PC-9 (cell line): ENCODE measurements at regions not wholly inside any gene's neighbourhood (a gene's known extent, or its start where the extent isn't known, plus 50 kb on each side); places are given as distances from the start of the nearest gene placed in this dataset.
A peak's percentile ranks its signal among the peaks of the same experiment; 100 is the strongest.

Experiments used
- BruUV-seq: library from RNA; stranded (reverse); fragments of 400-500 nt; replicated peaks from 2 replicates; lab custom pipeline; 2021; lab: Mats Ljungman, UMichigan
- CTCF ChIA-PET: fragments of 300-600 bp; sonication (Branson Sonifier 250); formaldehyde crosslinking; loops from one replicate; lab custom pipeline; 2022; ENCODE audit warnings: antibody characterized with exemption; lab: Charles Lee
- POLR2A ChIA-PET: fragments of 300-600 bp; sonication (Branson Sonifier 250); formaldehyde crosslinking; loops from one replicate; lab custom pipeline; 2022; ENCODE audit warnings: antibody characterized with exemption; ENCODE audit not compliant: unreplicated experiment; lab: Charles Lee
- DNase-seq, 2 experiments: peaks; one replicate each; pipeline versions ENCODE4 v3.0.0 to v3.0.0-alpha.2; 2015 to 2022; ENCODE audit warnings: mixed read lengths in 1 of 2
- H2AFZ ChIP-seq: fragments of 200-600 bp; sonication (generic); 2 replicates; pipeline ENCODE4 v1.8.1; 2017; ENCODE audit warnings: antibody characterized with exemption
- H3F3A ChIP-seq: fragments of 200-600 bp; sonication (generic); 2 replicates; pipeline ENCODE4 v1.8.1; 2017; ENCODE audit warnings: antibody characterized with exemption, mild to moderate bottlenecking, low read depth; ENCODE audit not compliant: insufficient read depth
- H3K27ac ChIP-seq: fragments of 200-600 bp; sonication (generic); 2 replicates; pipeline ENCODE4 v1.6.1; 2016; ENCODE audit warnings: mixed run types
- H3K27me3 ChIP-seq: fragments of 200-600 bp; sonication (generic); 2 replicates; pipeline ENCODE4 v1.6.1; 2016; ENCODE audit warnings: low read depth, mixed run types; ENCODE audit not compliant: insufficient read depth
- H3K36me3 ChIP-seq: fragments of 200-600 bp; sonication (generic); 2 replicates; pipeline ENCODE4 v1.6.1; 2016; ENCODE audit warnings: low read depth, mixed run types
- H3K4me1 ChIP-seq: fragments of 200-600 bp; sonication (generic); replicated peaks from 2 replicates; pipeline ENCODE4 v1.6.1; 2016; ENCODE audit warnings: mixed run types; ENCODE audit not compliant: insufficient read depth
- H3K4me2 ChIP-seq: fragments of 200-600 bp; sonication (generic); 2 replicates; pipeline ENCODE4 v1.6.1; 2017; ENCODE audit warnings: mixed run types
- H3K4me3 ChIP-seq: fragments of 200-600 bp; sonication (generic); 2 replicates; pipeline ENCODE4 v1.6.1; 2016; ENCODE audit warnings: mixed run types
- H3K79me2 ChIP-seq: fragments of 200-600 bp; sonication (generic); 2 replicates; pipeline ENCODE4 v1.6.1; 2017; ENCODE audit warnings: low read depth, mixed run types
- H3K9me2 ChIP-seq: fragments of 200-600 bp; sonication (generic); 2 replicates; pipeline ENCODE4 v1.8.1; 2017; ENCODE audit warnings: mild to moderate bottlenecking; ENCODE audit not compliant: insufficient read depth
- H3K9me3 ChIP-seq: fragments of 200-600 bp; sonication (generic); 2 replicates; pipeline ENCODE4 v1.8.1; 2016; ENCODE audit warnings: low read depth; ENCODE audit not compliant: insufficient read depth
- H4K20me1 ChIP-seq: fragments of 200-600 bp; sonication (generic); 2 replicates; pipeline ENCODE4 v1.8.1; 2017; ENCODE audit not compliant: insufficient read depth
- CTCF ChIP-seq: fragments of 200-600 bp; sonication (generic); conservative IDR thresholded peaks from 2 replicates; pipeline ENCODE4 v1.6.1; 2017; ENCODE audit warnings: mixed run types, antibody characterized with exemption, mild to moderate bottlenecking, moderate library complexity
- EZH2 ChIP-seq: fragments of 200-600 bp; sonication (generic); IDR thresholded peaks from 2 replicates; pipeline ENCODE4 v1.8.0; 2017; ENCODE audit warnings: antibody characterized with exemption, low read depth
- intact Hi-C: fragments of 100-400 bp; cut with micrococcal nuclease; formaldehyde crosslinking; loops from one replicate; pipeline ENCODE4 v1.10.0; 2022; ENCODE audit not compliant: unreplicated experiment

GRCh38 chr16:54654429-54654828 lies 276.2 kb upstream of the IRX5 start:
- no peak overlapping the region for H3K4me2 ChIP-seq
- no peaks in the 10 kb centered on the region for H3K9me2 ChIP-seq
- H3K79me2 ChIP-seq: no peaks in the 10 kb centered on the region
- DNase-seq: no peak
- no peaks in the 10 kb centered on the region for H3F3A ChIP-seq
- no peaks in the 10 kb centered on the region for H3K4me1 ChIP-seq
- H3K4me3 ChIP-seq: no peak overlapping the region
- BruUV-seq: no TSS peak
- no peaks in the 10 kb centered on the region for H3K9me3 ChIP-seq
- H3K27me3 ChIP-seq: no peaks in the 10 kb centered on the region
- intact Hi-C loops: no loop called here
- ChIA-PET CTCF (no interaction called here), POLR2A (no interaction called here)
- H3K36me3 ChIP-seq: no peaks in the 10 kb centered on the region
- no peak overlapping the region for H3K27ac ChIP-seq
- H4K20me1 ChIP-seq: no peaks in the 10 kb centered on the region
- TF ChIP-seq CTCF (no peak), EZH2 (no peak)
- H2AFZ ChIP-seq: no peak overlapping the region

- no peak for DNase-seq
- no TSS peak for BruUV-seq
Observed at GRCh38 chr16:54652201-54652770, 278.4 kb upstream of the IRX5 start.

GRCh38 chr16:54651440-54652195 lies 279.0 kb upstream of the IRX5 start:
- Histone ChIP-seq H4K20me1 (no peaks in the 10 kb centered on the region), H3K4me2 (no peak overlapping the region), H3K4me1 (0 out of 2 replicates have a peak, but pooled peaks cover 3% of the 10 kb centered on the region), H3K27ac (no peak overlapping the region), H3K9me3 (no peaks in the 10 kb centered on the region), H3K27me3 (no peaks in the 10 kb centered on the region), H3K79me2 (no peaks in the 10 kb centered on the region), H3F3A (no peaks in the 10 kb centered on the region), H3K9me2 (no peaks in the 10 kb centered on the region), H3K36me3 (no peaks in the 10 kb centered on the region), H2AFZ (no peak overlapping the region), H3K4me3 (no peak overlapping the region)
- no peak for TF ChIP-seq EZH2
- no peak for TF ChIP-seq CTCF
- CTCF ChIA-PET: no interaction called here
- peak in 1 of 2 experiments; percentile 48 for DNase-seq
- POLR2A ChIA-PET: no interaction called here
- intact Hi-C loops: no loop called here
- no TSS peak for BruUV-seq

More at GRCh38 chr16:54652201-54652770, 278.4 kb upstream of the IRX5 start:
- CTCF ChIA-PET: no interaction called here
- POLR2A ChIA-PET: no interaction called here
- Histone ChIP-seq H4K20me1 (no peaks in the 10 kb centered on the region), H3K9me2 (no peaks in the 10 kb centered on the region), H3K27ac (no peak overlapping the region), H3K9me3 (no peaks in the 10 kb centered on the region), H2AFZ (no peak overlapping the region), H3K36me3 (no peaks in the 10 kb centered on the region), H3F3A (no peaks in the 10 kb centered on the region), H3K4me2 (no peak overlapping the region), H3K4me1 (0 out of 2 replicates have a peak, but pooled peaks cover 3% of the 10 kb centered on the region), H3K27me3 (no peaks in the 10 kb centered on the region), H3K4me3 (no peak overlapping the region), H3K79me2 (no peaks in the 10 kb centered on the region)
- intact Hi-C loops: no loop called here
- no peak for TF ChIP-seq EZH2
